Spinal cord (tissue), 9 donors: ENCODE measurements at regions not wholly inside any gene's neighbourhood (a gene's known extent, or its start where the extent isn't known, plus 50 kb on each side); places are given as distances from the start of the nearest gene placed in this dataset.

Experiments
- DNase-seq, 6 donors: peaks; one replicate each; pipeline versions ENCODE4 v3.0.0 to v3.0.0-alpha.2; 2013 to 2015; ENCODE audit warnings: low spot score in 6 of 6, low read depth in 4 of 6
- H3K27ac ChIP-seq: one replicate; pipeline ENCODE4 v1.5.1; 2013; ENCODE audit warnings: low read depth, low read length, control low read depth
- H3K27me3 ChIP-seq: one replicate; pipeline ENCODE4 v1.6.1; 2013; ENCODE audit warnings: low read length; ENCODE audit not compliant: control insufficient read depth, insufficient read depth
- H3K36me3 ChIP-seq: one replicate; pipeline ENCODE4 v1.6.1; 2013; ENCODE audit warnings: low read length; ENCODE audit not compliant: control insufficient read depth, insufficient read depth
- H3K4me1 ChIP-seq: one replicate; pipeline ENCODE4 v1.6.1; 2013; ENCODE audit warnings: low read length; ENCODE audit not compliant: control insufficient read depth, insufficient read depth
- H3K4me3 ChIP-seq: one replicate; pipeline ENCODE4 v1.5.1; 2013; ENCODE audit warnings: low read depth, low read length, control low read depth
- H3K9me3 ChIP-seq: one replicate; pipeline ENCODE4 v1.6.1; 2013; ENCODE audit warnings: low read length; ENCODE audit not compliant: control insufficient read depth, insufficient read depth
- WGBS: methylation state at CpG from one replicate; pipeline ENCODE4 v1.1.5; 2013; ENCODE audit warnings: missing lambda C conversion rate; ENCODE audit not compliant: insufficient coverage; 5-methylcytosine and 5-hydroxymethylcytosine counted together
- donor health status: healthy.

DNA sequence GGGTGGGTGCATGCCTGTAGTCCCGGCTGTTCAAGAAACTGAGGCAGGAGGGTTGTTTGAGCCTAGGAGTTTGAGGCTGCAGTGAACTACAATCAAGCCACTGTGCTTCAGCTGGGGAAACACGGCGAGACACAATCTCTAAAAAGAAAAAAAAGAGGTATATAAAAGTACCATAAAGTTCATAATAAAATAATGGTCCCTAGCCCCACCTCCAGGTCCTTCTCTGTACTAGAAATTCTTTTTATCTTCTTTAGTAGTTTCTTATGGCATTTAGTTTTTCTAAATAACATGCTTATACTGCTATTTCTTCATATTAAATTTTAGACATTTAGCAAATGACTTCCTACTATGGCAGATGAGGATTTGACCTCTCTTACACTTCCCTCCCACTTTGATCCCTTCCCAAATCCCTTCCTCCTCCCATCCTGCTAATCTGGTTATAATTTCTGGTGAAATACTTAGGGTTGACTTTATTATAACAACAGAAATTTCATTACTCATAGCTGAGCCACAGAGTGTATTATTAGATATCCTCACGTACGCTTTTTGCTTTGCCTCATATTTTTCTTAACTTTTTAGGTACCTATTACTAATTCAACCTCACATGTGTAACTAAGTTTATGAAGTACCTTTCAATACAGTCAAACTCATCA, 94.7 kb downstream of the SLC41A2 start:
- no peaks in the 10 kb centered on the region for H3K27me3 ChIP-seq
- no peaks in the 10 kb centered on the region for H3K36me3 ChIP-seq
- DNase-seq = no peak
- no peak overlapping the region for H3K27ac ChIP-seq
- H3K9me3 ChIP-seq = no peaks in the 10 kb centered on the region
- H3K4me1 ChIP-seq = no peaks in the 10 kb centered on the region
- H3K4me3 ChIP-seq = no peak overlapping the region
- WGBS = no CpG with 5 or more reads among the region's 5 CpGs

DNA sequence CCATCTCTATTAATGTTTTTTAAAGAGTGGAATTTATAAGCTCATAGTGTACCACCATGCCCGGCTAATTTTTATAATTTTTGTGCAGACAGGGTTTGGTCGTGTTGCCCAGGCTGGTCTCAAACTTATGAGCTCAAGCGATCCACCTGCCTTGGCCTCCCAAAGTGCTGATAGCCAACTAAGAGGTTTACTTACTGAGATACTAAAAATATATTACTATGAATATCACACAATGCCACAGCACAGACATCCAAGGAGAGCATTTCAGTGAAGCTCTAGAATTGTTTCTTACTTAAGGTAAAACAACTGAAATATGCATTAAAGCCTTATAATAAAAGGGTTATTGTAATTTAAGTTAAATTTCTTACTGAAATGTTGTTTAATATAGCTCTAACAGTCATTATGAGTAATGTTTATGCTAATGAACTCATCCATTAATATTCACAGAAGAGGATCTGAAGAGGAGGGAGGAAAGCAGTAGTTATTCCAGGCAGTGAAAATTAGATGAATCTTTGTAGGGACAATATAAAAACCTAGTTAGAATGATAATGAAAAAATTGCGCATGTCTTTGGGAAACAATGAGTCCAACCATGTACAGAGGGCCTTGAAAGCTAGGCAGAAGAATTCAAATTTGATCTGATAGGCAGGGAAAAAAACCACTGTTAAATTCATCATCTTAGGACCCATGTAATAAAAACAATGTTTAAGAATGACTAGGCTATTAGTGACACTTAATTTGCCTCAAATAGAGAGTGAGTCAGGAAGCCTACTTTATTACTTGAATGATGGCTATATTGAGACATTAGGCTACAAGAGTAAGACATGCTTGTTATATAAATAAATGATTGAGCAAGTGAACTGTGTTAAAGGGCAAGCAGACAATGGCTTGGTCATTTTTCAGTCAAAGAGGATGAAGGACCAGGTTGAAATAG, 99.2 kb downstream of the SLC41A2 start:
- Histone ChIP-seq H3K27me3 (no peaks in the 10 kb centered on the region), H3K9me3 (no peaks in the 10 kb centered on the region), H3K4me1 (no peaks in the 10 kb centered on the region), H3K27ac (no peak overlapping the region), H3K4me3 (no peak overlapping the region), H3K36me3 (no peaks in the 10 kb centered on the region)
- no CpG with 5 or more reads among the region's 4 CpGs for WGBS
- peak in 1 of 6 donors; percentile 13 for DNase-seq

DNA sequence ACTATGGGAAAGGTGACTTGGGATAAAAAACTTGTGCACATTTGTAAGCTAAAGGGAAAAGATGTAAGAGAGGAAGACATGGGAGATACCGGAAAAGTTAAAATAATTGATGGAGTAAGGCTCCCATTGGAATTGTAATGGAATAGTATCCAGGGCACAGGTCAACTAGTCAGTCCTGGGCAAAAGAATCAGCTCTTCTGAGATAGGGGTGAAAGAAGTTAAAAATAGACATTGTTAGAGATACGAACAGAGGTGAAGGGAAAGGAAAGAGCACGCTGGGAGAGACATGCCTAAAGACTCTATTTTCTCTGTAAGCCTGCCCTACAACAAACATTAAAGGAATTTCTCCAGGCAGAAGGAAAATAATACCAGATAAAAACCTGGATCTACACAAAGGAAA, 101.6 kb downstream of the SLC41A2 start:
- no peaks in the 10 kb centered on the region for H3K27me3 ChIP-seq
- 88% methylated on average over 1 of the region's 3 CpGs for whole genome bisulfite sequencing
- no peaks in the 10 kb centered on the region for H3K4me1 ChIP-seq
- no peaks in the 10 kb centered on the region for H3K36me3 ChIP-seq
- DNase-seq = no peak
- H3K4me3 ChIP-seq = no peak overlapping the region
- no peaks in the 10 kb centered on the region for H3K9me3 ChIP-seq
- no peak overlapping the region for H3K27ac ChIP-seq

DNA sequence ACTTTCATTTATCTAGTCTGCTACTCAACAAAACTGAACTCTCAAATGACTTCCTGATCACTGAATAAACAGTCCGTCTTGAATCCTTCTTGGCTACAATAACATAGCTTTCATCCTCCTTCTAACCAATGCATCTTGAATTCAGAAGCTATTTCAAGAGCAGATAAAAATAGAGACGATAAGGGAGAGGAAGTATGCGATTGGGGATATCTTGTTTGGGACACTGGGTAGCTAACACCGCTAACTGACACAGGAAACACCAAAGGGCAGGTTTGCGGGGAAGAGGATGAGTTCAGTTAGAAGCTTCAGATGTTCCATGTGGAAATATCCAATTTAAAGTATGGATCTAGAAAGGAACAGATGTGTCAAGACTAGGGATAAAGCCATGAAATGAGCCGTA, 102.5 kb downstream of the SLC41A2 start:
- no peak overlapping the region for H3K27ac ChIP-seq
- H3K36me3 ChIP-seq = no peaks in the 10 kb centered on the region
- no peak overlapping the region for H3K4me3 ChIP-seq
- no peaks in the 10 kb centered on the region for H3K4me1 ChIP-seq
- H3K9me3 ChIP-seq = no peaks in the 10 kb centered on the region
- 90% methylated on average over 6 of the region's 6 CpGs for WGBS
- DNase-seq = no peak
- no peaks in the 10 kb centered on the region for H3K27me3 ChIP-seq

DNA sequence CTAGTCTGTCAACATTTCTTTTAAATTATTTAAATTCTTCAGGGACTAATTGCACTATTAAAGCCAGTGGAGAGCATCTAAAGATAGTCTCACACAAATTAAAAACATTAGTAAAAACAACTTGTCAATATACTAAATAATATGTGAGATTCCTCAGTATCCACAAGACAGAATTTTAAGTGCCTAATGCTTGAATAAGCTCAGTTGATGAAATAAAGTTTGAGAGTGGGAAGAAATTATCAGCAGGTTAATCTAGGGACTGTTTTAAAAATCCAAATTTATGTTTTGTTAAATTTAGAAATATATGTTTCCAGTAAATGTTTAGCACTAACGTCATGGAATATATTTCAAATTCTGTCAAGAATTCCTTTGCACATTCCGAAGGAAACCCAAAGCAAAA, 105.2 kb downstream of the SLC41A2 start:
- Histone ChIP-seq H3K4me1 (no peaks in the 10 kb centered on the region), H3K4me3 (no peak overlapping the region), H3K9me3 (no peaks in the 10 kb centered on the region), H3K27ac (no peak overlapping the region), H3K27me3 (no peaks in the 10 kb centered on the region), H3K36me3 (no peaks in the 10 kb centered on the region)
- DNase-seq = no peak
- WGBS = 100% methylated on average over 1 of the region's 2 CpGs

DNA sequence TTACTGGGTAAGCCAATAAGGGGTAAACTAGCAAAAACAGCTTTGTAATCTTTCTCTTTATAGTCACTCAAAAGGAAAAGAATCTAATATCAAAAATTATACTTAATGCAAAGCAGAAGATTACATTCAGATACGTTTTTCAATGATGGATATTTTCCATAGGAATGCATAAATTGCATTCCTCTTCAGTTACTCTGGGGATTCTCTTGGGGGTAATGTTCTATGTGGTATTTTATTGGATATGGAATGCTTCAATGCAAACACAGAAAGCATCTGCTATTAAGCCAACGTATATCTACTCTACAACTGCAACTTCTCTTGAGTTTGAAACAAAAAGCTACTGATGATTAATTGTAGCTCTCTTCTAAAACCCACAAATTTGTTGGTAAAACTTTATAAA, 106.0 kb downstream of the SLC41A2 start:
- Histone ChIP-seq H3K27me3 (no peaks in the 10 kb centered on the region), H3K4me1 (no peaks in the 10 kb centered on the region), H3K27ac (no peak overlapping the region), H3K4me3 (no peak overlapping the region), H3K36me3 (no peaks in the 10 kb centered on the region), H3K9me3 (no peaks in the 10 kb centered on the region)
- WGBS = no CpG with 5 or more reads among the region's 2 CpGs
- no peak for DNase-seq

DNA sequence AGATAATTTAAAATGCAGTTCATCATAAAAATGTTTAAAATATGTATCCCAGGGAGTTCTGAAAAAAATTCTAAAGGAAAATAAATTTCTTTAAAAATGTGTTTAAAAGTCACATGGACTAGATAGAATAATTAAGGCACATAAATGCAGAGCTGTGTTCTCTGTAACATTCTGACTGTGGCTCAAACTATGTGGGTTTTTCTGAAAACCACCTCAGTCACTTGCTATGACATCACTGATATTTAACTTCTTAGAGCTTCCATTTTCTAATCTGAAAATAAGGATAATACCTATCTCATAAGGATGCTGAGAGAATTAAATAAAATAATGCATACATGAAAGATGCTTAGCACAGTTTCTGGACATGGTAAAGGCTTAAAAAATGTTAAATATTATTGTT, 107.3 kb downstream of the SLC41A2 start:
- no peak for DNase-seq
- no peaks in the 10 kb centered on the region for H3K27me3 ChIP-seq

DNA sequence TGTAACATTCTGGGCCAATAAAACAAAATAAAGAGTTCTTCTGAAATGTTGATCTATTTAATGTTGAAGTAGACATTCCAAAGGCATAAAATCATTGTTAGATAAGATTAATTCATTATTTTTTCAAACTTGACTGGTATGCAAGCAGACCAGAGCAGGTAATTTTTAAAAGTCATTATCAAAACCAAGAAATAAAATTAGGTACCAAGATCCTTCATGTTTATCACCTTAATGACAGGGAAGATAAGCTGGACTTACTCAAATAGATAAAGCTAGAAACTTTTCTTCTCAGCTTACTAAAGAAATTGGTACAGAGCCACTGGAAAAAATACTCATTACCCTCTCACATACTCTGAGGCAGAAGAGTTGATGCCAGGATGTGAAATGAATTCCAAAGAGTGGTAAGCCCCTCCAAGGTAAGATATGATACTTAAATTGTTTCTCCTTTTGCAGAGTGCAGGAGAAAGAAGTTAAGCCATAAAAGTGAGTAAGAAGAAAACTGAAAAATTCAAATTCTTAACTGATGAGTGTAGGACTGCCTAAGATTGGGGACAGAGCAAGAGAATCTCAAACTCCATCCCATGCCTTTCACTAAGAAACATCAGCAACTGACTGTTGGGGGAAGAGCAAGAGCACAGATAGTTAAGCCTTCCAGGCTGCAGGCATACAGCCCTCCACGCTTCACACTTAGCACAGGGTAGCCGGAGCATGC, 111.9 kb downstream of the SLC41A2 start:
- Histone ChIP-seq H3K27me3 (no peaks in the 10 kb centered on the region), H3K9me3 (no peaks in the 10 kb centered on the region), H3K36me3 (no peaks in the 10 kb centered on the region), H3K4me1 (no peaks in the 10 kb centered on the region), H3K4me3 (no peak overlapping the region), H3K27ac (no peak overlapping the region)
- WGBS = no CpG with 5 or more reads among the region's 2 CpGs
- DNase-seq = no peak

More for the DNA sequence above, 107.3 kb downstream of the SLC41A2 start:
- Histone ChIP-seq H3K9me3 (no peaks in the 10 kb centered on the region), H3K4me1 (no peaks in the 10 kb centered on the region), H3K4me3 (no peak overlapping the region), H3K36me3 (no peaks in the 10 kb centered on the region), H3K27ac (no peak overlapping the region)

DNA sequence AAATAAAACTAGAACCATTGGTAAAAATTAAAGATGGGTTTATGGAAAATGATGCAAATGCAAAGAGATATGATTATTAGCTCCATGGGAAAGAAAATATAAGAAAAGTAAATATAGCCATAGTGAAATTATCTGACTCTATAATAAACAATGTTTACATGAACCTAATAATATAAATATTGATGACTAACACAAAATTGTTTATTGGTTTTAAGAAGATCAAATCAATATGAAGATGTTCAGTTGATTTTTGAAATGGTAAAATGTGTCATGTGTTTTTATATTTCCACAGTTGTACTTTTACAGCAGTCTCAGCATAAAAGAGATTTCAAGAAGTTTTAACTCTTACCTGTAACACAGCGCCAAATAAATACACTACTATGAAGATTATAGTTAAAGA, 114.0 kb downstream of the SLC41A2 start:
- WGBS = no CpG with 5 or more reads among the region's 1 CpG
- no peaks in the 10 kb centered on the region for H3K27me3 ChIP-seq
- no peaks in the 10 kb centered on the region for H3K4me1 ChIP-seq
- DNase-seq = no peak
- no peak overlapping the region for H3K27ac ChIP-seq
- no peak overlapping the region for H3K4me3 ChIP-seq
- H3K36me3 ChIP-seq = no peaks in the 10 kb centered on the region
- H3K9me3 ChIP-seq = no peaks in the 10 kb centered on the region
